Endothelial cell (in vitro differentiated cells): ENCODE measurements at regions not wholly inside any gene's neighbourhood (a gene's known extent, or its start where the extent isn't known, plus 50 kb on each side); places are given as distances from the start of the nearest gene placed in this dataset.

Experiments
- DNase-seq: peaks from one replicate; pipeline ENCODE4 v3.0.0; 2021; ENCODE audit warnings: low spot score
- H3K27ac Mint-ChIP-seq: one replicate; pipeline ENCODE4 v1.8.0; 2021; ENCODE audit warnings: mixed read lengths, inconsistent platforms; ENCODE audit not compliant: unreplicated experiment
- H3K27me3 Mint-ChIP-seq: one replicate; pipeline ENCODE4 v1.8.0; 2021; ENCODE audit warnings: mild to moderate bottlenecking, moderate library complexity, mixed read lengths, inconsistent platforms; ENCODE audit not compliant: unreplicated experiment
- H3K36me3 Mint-ChIP-seq: one replicate; pipeline ENCODE4 v1.8.0; 2021; ENCODE audit warnings: mild to moderate bottlenecking, low read depth, mixed read lengths, inconsistent platforms; ENCODE audit not compliant: unreplicated experiment
- H3K4me1 Mint-ChIP-seq: one replicate; pipeline ENCODE4 v1.8.0; 2021; ENCODE audit warnings: mild to moderate bottlenecking, mixed read lengths, inconsistent platforms; ENCODE audit not compliant: unreplicated experiment
- H3K4me3 Mint-ChIP-seq: one replicate; pipeline ENCODE4 v1.8.0; 2021; ENCODE audit warnings: mild to moderate bottlenecking, mixed read lengths, inconsistent platforms; ENCODE audit not compliant: unreplicated experiment
- H3K9me3 Mint-ChIP-seq: one replicate; pipeline ENCODE4 v1.8.0; 2021; ENCODE audit warnings: mixed read lengths, inconsistent platforms; ENCODE audit not compliant: unreplicated experiment
- TF ChIP-seq, protein P1 (sequence below): fragments of 200-600 bp; sonication (generic); IDR thresholded peaks from one replicate; pipeline ENCODE4 v1.5.0; 2021; ENCODE audit warnings: antibody characterized with exemption; ENCODE audit not compliant: unreplicated experiment

DNA sequence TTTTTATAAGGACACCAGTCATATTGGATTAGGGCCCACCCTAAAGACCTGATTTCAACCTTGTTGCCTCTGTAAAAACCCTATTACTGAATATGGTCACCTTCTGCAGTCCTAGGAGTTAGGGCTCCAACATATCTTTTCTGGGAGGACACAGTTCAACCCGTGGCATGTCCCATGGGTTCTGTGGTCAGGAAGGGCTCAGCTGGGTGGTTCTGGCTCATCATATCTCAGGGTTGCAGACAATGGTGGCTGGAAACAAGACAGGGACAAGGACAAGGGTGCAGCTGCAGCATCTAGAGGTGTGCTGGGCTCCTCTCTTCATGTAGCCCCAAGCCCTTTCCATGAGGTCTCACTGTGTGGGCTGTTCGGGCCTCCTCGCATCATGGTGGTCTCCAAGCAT lies 63.1 kb upstream of the FOXF1 start:
- TF ChIP-seq, protein P1, sequence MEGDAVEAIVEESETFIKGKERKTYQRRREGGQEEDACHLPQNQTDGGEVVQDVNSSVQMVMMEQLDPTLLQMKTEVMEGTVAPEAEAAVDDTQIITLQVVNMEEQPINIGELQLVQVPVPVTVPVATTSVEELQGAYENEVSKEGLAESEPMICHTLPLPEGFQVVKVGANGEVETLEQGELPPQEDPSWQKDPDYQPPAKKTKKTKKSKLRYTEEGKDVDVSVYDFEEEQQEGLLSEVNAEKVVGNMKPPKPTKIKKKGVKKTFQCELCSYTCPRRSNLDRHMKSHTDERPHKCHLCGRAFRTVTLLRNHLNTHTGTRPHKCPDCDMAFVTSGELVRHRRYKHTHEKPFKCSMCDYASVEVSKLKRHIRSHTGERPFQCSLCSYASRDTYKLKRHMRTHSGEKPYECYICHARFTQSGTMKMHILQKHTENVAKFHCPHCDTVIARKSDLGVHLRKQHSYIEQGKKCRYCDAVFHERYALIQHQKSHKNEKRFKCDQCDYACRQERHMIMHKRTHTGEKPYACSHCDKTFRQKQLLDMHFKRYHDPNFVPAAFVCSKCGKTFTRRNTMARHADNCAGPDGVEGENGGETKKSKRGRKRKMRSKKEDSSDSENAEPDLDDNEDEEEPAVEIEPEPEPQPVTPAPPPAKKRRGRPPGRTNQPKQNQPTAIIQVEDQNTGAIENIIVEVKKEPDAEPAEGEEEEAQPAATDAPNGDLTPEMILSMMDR, result no peak
- no peak overlapping the region for H3K4me3 Mint-ChIP-seq
- DNase-seq, result no peak
- no peaks in the 10 kb centered on the region for H3K36me3 Mint-ChIP-seq
- peaks cover 8% of the 10 kb centered on the region for H3K4me1 Mint-ChIP-seq
- no peak overlapping the region for H3K27ac Mint-ChIP-seq
- H3K9me3 Mint-ChIP-seq, result no peaks in the 10 kb centered on the region
- peaks cover 4% of the 10 kb centered on the region for H3K27me3 Mint-ChIP-seq

DNA sequence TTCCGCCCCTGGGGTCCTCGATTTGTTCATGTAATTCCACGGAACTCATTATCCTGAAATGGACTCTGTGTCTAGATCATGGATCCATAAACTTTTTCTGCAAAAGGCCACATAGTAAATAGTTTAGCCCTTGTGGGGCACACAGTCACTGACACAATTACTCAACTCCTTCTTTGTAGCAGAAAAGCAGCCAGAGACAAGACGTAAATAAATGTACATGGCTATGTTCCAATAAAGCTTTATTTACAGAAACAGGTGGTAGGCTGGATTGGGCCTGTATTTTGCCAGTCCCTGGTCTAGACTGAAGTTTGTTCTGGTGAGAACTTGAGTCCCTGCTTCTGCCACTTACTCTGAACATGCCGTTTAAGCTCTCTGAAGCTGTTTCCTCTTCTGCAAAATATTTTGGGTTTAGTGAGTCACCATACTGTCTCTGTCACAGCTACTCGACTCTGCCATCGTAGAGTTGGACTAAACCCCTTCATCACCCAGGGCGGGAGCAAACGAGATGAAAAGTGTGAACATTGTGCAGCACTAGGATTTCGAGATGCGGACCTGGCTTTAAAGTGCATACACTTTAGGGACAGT lies 61.9 kb upstream of the FOXF1 start:
- peaks cover 4% of the 10 kb centered on the region for H3K27me3 Mint-ChIP-seq
- no peaks in the 10 kb centered on the region for H3K9me3 Mint-ChIP-seq
- TF ChIP-seq, protein P1, result no peak
- peaks cover 8% of the 10 kb centered on the region for H3K4me1 Mint-ChIP-seq
- no peaks in the 10 kb centered on the region for H3K36me3 Mint-ChIP-seq
- H3K27ac Mint-ChIP-seq, result no peak overlapping the region
- no peak for DNase-seq
- no peak overlapping the region for H3K4me3 Mint-ChIP-seq

DNA sequence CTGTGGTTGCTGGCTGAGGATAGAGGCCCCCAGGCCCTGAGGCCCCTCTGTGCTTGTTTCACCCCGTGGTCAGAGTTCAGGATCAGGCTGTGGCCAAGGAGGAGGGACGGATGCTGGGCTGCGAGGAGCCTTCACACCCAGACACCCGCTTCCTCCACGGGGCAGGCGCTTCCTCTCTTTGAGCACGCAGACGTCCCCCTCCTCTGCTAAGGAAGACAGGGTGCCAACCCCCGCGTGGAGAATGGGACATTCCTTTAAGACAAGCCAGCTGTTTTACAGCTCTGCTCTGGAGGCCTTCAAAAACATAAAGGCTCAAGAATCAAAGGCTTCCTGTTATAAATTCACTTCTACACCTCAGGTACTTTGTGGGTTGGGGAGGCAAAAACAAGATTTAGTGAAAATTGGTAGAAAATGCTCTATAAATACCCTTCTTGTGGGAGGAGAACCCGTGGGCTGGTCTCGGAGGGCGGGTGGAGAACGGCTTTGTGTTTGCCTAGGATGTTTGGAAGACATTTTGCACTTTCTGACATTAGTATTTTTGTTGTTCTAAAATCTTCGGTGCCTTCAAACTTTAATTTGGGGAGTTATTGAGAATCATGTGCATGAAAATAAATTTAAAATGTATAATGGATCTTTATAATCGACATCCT lies 60.8 kb upstream of the FOXF1 start:
- H3K27me3 Mint-ChIP-seq, result peaks cover 4% of the 10 kb centered on the region
- DNase-seq, result no peak
- H3K9me3 Mint-ChIP-seq, result no peaks in the 10 kb centered on the region
- H3K4me1 Mint-ChIP-seq, result peaks cover 8% of the 10 kb centered on the region
- no peaks in the 10 kb centered on the region for H3K36me3 Mint-ChIP-seq
- H3K4me3 Mint-ChIP-seq, result no peak overlapping the region
- TF ChIP-seq, protein P1, result no peak
- H3K27ac Mint-ChIP-seq, result no peak overlapping the region

DNA sequence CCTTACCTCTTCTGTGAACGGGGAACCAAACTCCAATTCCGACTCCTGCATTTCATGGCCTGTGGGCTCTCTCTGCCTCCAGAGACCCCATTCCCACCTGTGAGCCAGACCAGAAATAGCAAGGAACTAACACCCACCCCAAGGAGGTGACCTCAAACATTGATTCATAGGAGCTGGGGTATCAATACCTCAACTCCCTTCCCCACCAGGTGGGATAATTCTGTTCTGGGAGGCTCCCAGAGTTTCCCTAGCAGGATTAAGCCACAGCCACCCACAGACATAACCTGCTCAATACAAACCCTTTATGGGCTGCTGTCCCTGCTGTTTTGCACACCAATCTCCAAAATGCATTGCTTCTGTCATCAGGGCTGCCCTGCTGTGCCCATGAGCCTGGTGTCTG lies 59.6 kb upstream of the FOXF1 start:
- no peaks in the 10 kb centered on the region for H3K9me3 Mint-ChIP-seq
- TF ChIP-seq, protein P1, result no peak
- peaks cover 8% of the 10 kb centered on the region for H3K4me1 Mint-ChIP-seq
- no peak overlapping the region for H3K4me3 Mint-ChIP-seq
- H3K27me3 Mint-ChIP-seq, result peaks cover 4% of the 10 kb centered on the region
- no peaks in the 10 kb centered on the region for H3K36me3 Mint-ChIP-seq
- DNase-seq, result no peak
- H3K27ac Mint-ChIP-seq, result no peak overlapping the region

DNA sequence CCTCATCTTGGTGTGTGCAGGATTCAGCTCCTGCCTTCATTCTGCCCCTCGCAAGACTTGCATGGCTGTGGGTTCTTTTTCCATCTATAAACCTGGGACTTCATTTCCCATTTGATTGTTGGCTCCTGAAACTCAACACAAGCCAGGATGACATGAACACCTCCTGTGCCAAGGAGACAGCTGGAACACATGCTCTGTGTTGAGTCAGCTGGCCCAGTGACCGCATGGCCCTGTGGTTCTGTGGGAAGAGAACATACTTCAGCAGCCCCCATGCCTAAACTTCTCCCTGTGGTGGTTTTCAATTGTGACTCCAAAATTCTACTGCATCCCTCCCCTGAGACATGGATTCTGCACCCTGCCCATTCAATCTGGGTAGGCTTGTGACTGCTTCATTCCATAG lies 57.9 kb upstream of the FOXF1 start:
- TF ChIP-seq, protein P1, result no peak
- Mint-ChIP-seq H3K4me1 (peaks cover 8% of the 10 kb centered on the region), H3K36me3 (no peaks in the 10 kb centered on the region), H3K27me3 (no peaks in the 10 kb centered on the region), H3K27ac (no peak overlapping the region), H3K4me3 (no peak overlapping the region), H3K9me3 (no peaks in the 10 kb centered on the region)
- no peak for DNase-seq
